ENCODE measurements at regions not wholly inside any gene's neighbourhood (a gene's known extent, or its start where the extent isn't known, plus 50 kb on each side); places are given as distances from the start of the nearest gene placed in this dataset.

- no peak for TF ChIP-seq CTCF (conservative IDR thresholded peaks at IDR 0.05; ENCODE audit: low read depth, low read length)
- DNase-seq (ENCODE audit: low read depth): no peak
- H3K4me3 ChIP-seq (ENCODE audit: low read depth, low read length): no peak overlapping the region
These were observed 501.0 kb upstream of the CDH11 start for GRCh38 chr16:65622871-65623270.

GRCh38 chr16:65622151-65622550, 500.3 kb upstream of the CDH11 start:
- no peak for DNase-seq (ENCODE audit: low read depth)
- no peak for TF ChIP-seq CTCF (conservative IDR thresholded peaks at IDR 0.05; ENCODE audit: low read depth, low read length)
- H3K4me3 ChIP-seq (ENCODE audit: low read depth, low read length): no peak overlapping the region

GRCh38 chr16:65621640-65622039, 499.8 kb upstream of the CDH11 start:
- no peak for TF ChIP-seq CTCF (conservative IDR thresholded peaks at IDR 0.05; ENCODE audit: low read depth, low read length)
- peak; percentile 15 for DNase-seq (ENCODE audit: low read depth)
- no peak overlapping the region for H3K4me3 ChIP-seq (ENCODE audit: low read depth, low read length)

GRCh38 chr16:65619606-65620005, 497.7 kb upstream of the CDH11 start:
- no peak for DNase-seq (ENCODE audit: low read depth)
- no peak for TF ChIP-seq CTCF (conservative IDR thresholded peaks at IDR 0.05; ENCODE audit: low read depth, low read length)
- H3K4me3 ChIP-seq (ENCODE audit: low read depth, low read length): no peak overlapping the region

GRCh38 chr16:65618931-65619330, 497.1 kb upstream of the CDH11 start:
- TF ChIP-seq CTCF (conservative IDR thresholded peaks at IDR 0.05; ENCODE audit: low read depth, low read length): no peak
- H3K4me3 ChIP-seq (ENCODE audit: low read depth, low read length): no peak overlapping the region
- DNase-seq (ENCODE audit: low read depth): no peak

- DNase-seq (ENCODE audit: low read depth): no peak
- no peak for TF ChIP-seq CTCF (conservative IDR thresholded peaks at IDR 0.05; ENCODE audit: low read depth, low read length)
- no peak overlapping the region for H3K4me3 ChIP-seq (ENCODE audit: low read depth, low read length)
These were observed 496.5 kb upstream of the CDH11 start for GRCh38 chr16:65618333-65618732.

GRCh38 chr16:65617421-65617820, 495.6 kb upstream of the CDH11 start:
- no peak for DNase-seq (ENCODE audit: low read depth)
- TF ChIP-seq CTCF (conservative IDR thresholded peaks at IDR 0.05; ENCODE audit: low read depth, low read length): no peak
- H3K4me3 ChIP-seq (ENCODE audit: low read depth, low read length): no peak overlapping the region

All from choroid plexus epithelial cell (primary cell).